ENCODE measurements at regions not wholly inside any gene's neighbourhood (a gene's known extent, or its start where the extent isn't known, plus 50 kb on each side); places are given as distances from the start of the nearest gene placed in this dataset.

GRCh38 chr5:62985749-62986148, 407.1 kb downstream of the LRRC70 start:
- no peak for TF ChIP-seq CTCF (conservative IDR thresholded peaks at IDR 0.05; ENCODE audit: low read length)
- TF ChIP-seq EZH2phosphoT487 (IDR thresholded peaks at IDR 0.05; ENCODE audit: borderline replicate concordance, low read depth, low read length), result no peak
